ENCODE measurements at regions not wholly inside any gene's neighbourhood (a gene's known extent, or its start where the extent isn't known, plus 50 kb on each side); places are given as distances from the start of the nearest gene placed in this dataset.

- Histone ChIP-seq H3K23me2 (ENCODE audit: insufficient read length, low read depth, low read length, poor library complexity, severe bottlenecking) (no peaks in the 10 kb centered on the region), H3K27ac (ENCODE audit: insufficient read length, low read depth, low read length) (no peak overlapping the region), H4K8ac (replicated peaks; ENCODE audit: insufficient read length, low read depth, low read length) (no peak overlapping the region), H4K20me1 (ENCODE audit: control insufficient read depth, insufficient read depth, insufficient read length) (no peaks in the 10 kb centered on the region), H2BK12ac (ENCODE audit: insufficient read length, low read depth, low read length) (no peak overlapping the region), H3K9ac (ENCODE audit: extremely low read depth, insufficient read length, low read length) (no peak overlapping the region), H3T11ph (ENCODE audit: low read length) (no peak overlapping the region), H3K79me2 (ENCODE audit: insufficient read depth, low read length) (no peaks in the 10 kb centered on the region), H4K91ac (ENCODE audit: insufficient read length, low read depth, low read length) (no peak overlapping the region), H2AK5ac (ENCODE audit: insufficient read length, low read length) (no peak overlapping the region), H3K18ac (ENCODE audit: insufficient read length, low read depth, low read length) (no peak overlapping the region), H3K9me3 (ENCODE audit: control insufficient read depth, low read depth, low read length) (no peaks in the 10 kb centered on the region), H3K56ac (ENCODE audit: insufficient read length, low read depth, low read length) (no peak overlapping the region), H3K79me1 (ENCODE audit: insufficient read depth, low read depth, low read length, poor library complexity, severe bottlenecking) (no peaks in the 10 kb centered on the region), H2BK15ac (ENCODE audit: low read depth, low read length) (no peak overlapping the region), H3K14ac (ENCODE audit: insufficient read depth, low read length) (no peak overlapping the region), H3K4me2 (ENCODE audit: insufficient read depth, insufficient read length, low read length) (no peak overlapping the region), H3K23ac (ENCODE audit: insufficient read length, low read depth, low read length) (no peak overlapping the region), H3K4me1 (ENCODE audit: insufficient read depth, low read length) (no peaks in the 10 kb centered on the region), H2AFZ (ENCODE audit: low read length) (no peak overlapping the region), H2BK120ac (ENCODE audit: low read depth, low read length, poor library complexity, severe bottlenecking) (no peak overlapping the region), H3K27me3 (ENCODE audit: insufficient read depth, low read length) (no peaks in the 10 kb centered on the region), H4K5ac (ENCODE audit: insufficient read length, low read depth, low read length) (no peak overlapping the region), H3K4ac (ENCODE audit: low read depth, low read length) (no peak overlapping the region), H2BK20ac (ENCODE audit: low read depth, low read length, poor library complexity, severe bottlenecking) (no peak overlapping the region), H2BK5ac (ENCODE audit: insufficient read length, low read length) (no peak overlapping the region)
- DNase-seq: no peak
- Mint-ChIP-seq H3K27me3 (ENCODE audit: low read depth) (no peaks in the 10 kb centered on the region), H3K36me3 (ENCODE audit: insufficient read depth in 1 of 3, low read depth in 3 of 3) (peaks cover 4 to 13% (median 9%) of the 10 kb centered on the region in 3 experiments; a peak in 6 of 7 replicates), H3K4me3 (no peak overlapping the region), H3K4me1 (peaks cover 14 to 33% of the 10 kb centered on the region in 2 experiments), H3K27ac (no peak overlapping the region), H3K9me3 (peaks cover 12 to 21% of the 10 kb centered on the region in 2 experiments)
- no peak for TF ChIP-seq CTCF (conservative IDR thresholded peaks at IDR 0.05)
Observed at GRCh38 chrX:73767017-73767416, 85.5 kb downstream of the XIST start.
